H1 (cell line): ENCODE measurements at regions not wholly inside any gene's neighbourhood (a gene's known extent, or its start where the extent isn't known, plus 50 kb on each side); places are given as distances from the start of the nearest gene placed in this dataset.

Experiments
- CTCF ChIA-PET: fragments of 300-600 bp; sonication (Branson Sonifier 250); formaldehyde crosslinking; loops from one replicate; lab custom pipeline; 2021; ENCODE audit not compliant: partially characterized antibody; lab: Charles Lee
- POLR2A ChIA-PET: fragments of 300-600 bp; sonication (Branson Sonifier 250); formaldehyde crosslinking; loops from one replicate; lab custom pipeline; 2021; ENCODE audit warnings: inconsistent platforms; ENCODE audit not compliant: partially characterized antibody; lab: Charles Lee
- DNase-seq, 2 experiments: peaks; one replicate each; pipeline versions ENCODE4 v3.0.0 to v3.0.0-alpha.2; 2010 to 2022; ENCODE audit warnings: low spot score in 2 of 2, low read depth in 1 of 2, mixed read lengths in 1 of 2
- FAIRE-seq: peaks from 2 replicates; lab custom pipeline; 2011; peaks lifted over from hg19 to GRCh38; lab: Jason Lieb, UNC
- H2AFZ ChIP-seq: 2 replicates; pipeline ENCODE4 v1.8.1; 2012; ENCODE audit warnings: low read length, inconsistent platforms
- H2AK5ac ChIP-seq: 2 replicates; pipeline ENCODE4 v1.6.1; 2013; ENCODE audit warnings: low read depth, low read length
- H2BK120ac ChIP-seq: replicated peaks from 2 replicates; pipeline ENCODE3; 2013; ENCODE audit warnings: low read depth, low read length, inconsistent platforms
- H2BK12ac ChIP-seq: 2 replicates; pipeline ENCODE4 v1.6.1; 2013; ENCODE audit warnings: low read depth, low read length
- H2BK15ac ChIP-seq: 2 replicates; pipeline ENCODE4 v1.6.1; 2013; ENCODE audit warnings: low read length
- H2BK20ac ChIP-seq: 2 replicates; pipeline ENCODE4 v1.6.1; 2013; ENCODE audit warnings: low read length
- H2BK5ac ChIP-seq: 2 replicates; pipeline ENCODE4 v1.6.1; 2013; ENCODE audit warnings: low read depth, low read length
- H3K14ac ChIP-seq: 2 replicates; pipeline ENCODE4 v1.6.1; 2013; ENCODE audit warnings: inconsistent platforms; ENCODE audit not compliant: insufficient read length
- H3K18ac ChIP-seq: 2 replicates; pipeline ENCODE4 v1.6.1; 2013; ENCODE audit warnings: low read length; ENCODE audit errors: extremely low read depth
- H3K23ac ChIP-seq: 2 replicates; pipeline ENCODE4 v1.6.1; 2013; ENCODE audit warnings: inconsistent platforms; ENCODE audit not compliant: insufficient read length
- H3K23me2 ChIP-seq: 2 replicates; pipeline ENCODE4 v1.6.1; 2013; ENCODE audit warnings: low read depth, low read length
- H3K27ac ChIP-seq: 2 replicates; pipeline ENCODE4 v1.6.1; 2011; ENCODE audit warnings: low read depth, low read length, inconsistent platforms
- H3K27me3 ChIP-seq, 4 experiments: replicated peaks in 1 of 4; 1 replicate in 1 of 4; 2 replicates in 3 of 4; pipeline versions ENCODE4 v1.6.1 to v1.8.1; 2011 to 2013; ENCODE audit warnings: low read length in 3 of 4, mild to moderate bottlenecking in 3 of 4, inconsistent platforms in 2 of 4, mixed read lengths in 2 of 4, moderate library complexity in 1 of 4; ENCODE audit not compliant: control insufficient read depth in 3 of 4, insufficient read depth in 3 of 4; ENCODE audit errors: extremely low read depth in 1 of 4
- H3K36me3 ChIP-seq, 4 experiments: 2 replicates each; pipeline versions ENCODE4 v1.6.1 to v1.8.1; 2011 to 2013; ENCODE audit warnings: mild to moderate bottlenecking in 4 of 4, low read length in 3 of 4, moderate library complexity in 2 of 4, control low read depth in 1 of 4, inconsistent platforms in 1 of 4; ENCODE audit not compliant: insufficient read depth in 4 of 4, control insufficient read depth in 2 of 4
- H3K4ac ChIP-seq: replicated peaks from 2 replicates; pipeline ENCODE3; 2013; ENCODE audit warnings: low read length, low read depth, mixed read lengths, inconsistent platforms; ENCODE audit not compliant: insufficient read length
- H3K4me1 ChIP-seq, 4 experiments: replicated peaks in 1 of 4; 1 replicate in 1 of 4; 2 replicates in 3 of 4; pipeline versions ENCODE4 v1.6.1 to v1.8.1; 2011 to 2013; ENCODE audit warnings: low read length in 3 of 4, inconsistent platforms in 2 of 4, mixed read lengths in 1 of 4; ENCODE audit not compliant: insufficient read depth in 4 of 4, control insufficient read depth in 3 of 4
- H3K4me2 ChIP-seq, 2 experiments: 2 replicates each; pipeline versions ENCODE4 v1.6.1 to v1.8.1; 2011 to 2013; ENCODE audit warnings: low read depth in 2 of 2, low read length in 2 of 2, control low read depth in 1 of 2, inconsistent platforms in 1 of 2, mild to moderate bottlenecking in 1 of 2; ENCODE audit not compliant: insufficient read depth in 1 of 2
- H3K4me3 ChIP-seq, 4 experiments: fragments of 200-600, 300-600 bp in 1 of 4; sonication (generic), shearing (Covaris generic), sonication (Bioruptor Twin) in 1 of 4; 2 replicates each; pipeline versions ENCODE4 v1.5.1 to v1.8.1; 2011 to 2016; ENCODE audit warnings: low read length in 4 of 4, low read depth in 3 of 4, control low read depth in 2 of 4, inconsistent platforms in 2 of 4, mild to moderate bottlenecking in 2 of 4, mixed read lengths in 1 of 4, moderate library complexity in 1 of 4; ENCODE audit not compliant: insufficient read depth in 2 of 4; ENCODE audit errors: extremely low read depth in 1 of 4
- H3K56ac ChIP-seq: replicated peaks from 2 replicates; pipeline ENCODE3; 2013; ENCODE audit warnings: low read depth, mild to moderate bottlenecking, mixed read lengths, low read length, inconsistent platforms; ENCODE audit not compliant: insufficient read length
- H3K79me1 ChIP-seq: 2 replicates; pipeline ENCODE4 v1.6.1; 2013; ENCODE audit warnings: low read depth, low read length, control low read depth
- H3K79me2 ChIP-seq, 2 experiments: 2 replicates each; pipeline versions ENCODE4 v1.6.1 to v1.8.1; 2012 to 2013; ENCODE audit warnings: low read length in 2 of 2, mild to moderate bottlenecking in 2 of 2, inconsistent platforms in 1 of 2; ENCODE audit not compliant: insufficient read depth in 2 of 2, control insufficient read depth in 1 of 2
- H3K9ac ChIP-seq, 4 experiments: replicated peaks in 1 of 4; 1 replicate in 1 of 4; 2 replicates in 3 of 4; pipeline versions ENCODE4 v1.6.1 to v1.8.1; 2011 to 2013; ENCODE audit warnings: low read depth in 3 of 4, low read length in 3 of 4, control low read depth in 2 of 4, mild to moderate bottlenecking in 2 of 4, moderate library complexity in 2 of 4, inconsistent platforms in 1 of 4; ENCODE audit errors: extremely low read depth in 1 of 4
- H3K9me3 ChIP-seq, 2 experiments: 2 replicates each; pipeline versions ENCODE4 v1.6.1 to v1.8.1; 2012 to 2013; ENCODE audit warnings: mild to moderate bottlenecking in 2 of 2, moderate library complexity in 2 of 2, control low read depth in 1 of 2, inconsistent platforms in 1 of 2, low read depth in 1 of 2, low read length in 1 of 2, mixed read lengths in 1 of 2; ENCODE audit not compliant: insufficient read depth in 2 of 2
- H4K20me1 ChIP-seq, 2 experiments: replicated peaks in 1 of 2; 2 replicates each; pipeline versions ENCODE3 to v1.8.1; 2011 to 2013; ENCODE audit warnings: inconsistent platforms in 2 of 2, low read length in 2 of 2, mild to moderate bottlenecking in 1 of 2; ENCODE audit not compliant: insufficient read depth in 2 of 2, control insufficient read depth in 1 of 2
- H4K5ac ChIP-seq: 2 replicates; pipeline ENCODE4 v1.6.1; 2013; ENCODE audit warnings: low read length, low read depth, mixed read lengths, inconsistent platforms; ENCODE audit not compliant: insufficient read length
- H4K8ac ChIP-seq: 2 replicates; pipeline ENCODE4 v1.8.0; 2013; ENCODE audit warnings: mild to moderate bottlenecking, moderate library complexity, low read length, inconsistent platforms; ENCODE audit not compliant: insufficient read depth; ENCODE audit errors: extremely low read depth
- H4K91ac ChIP-seq: replicated peaks from 2 replicates; pipeline ENCODE3; 2013; ENCODE audit warnings: low read length, mixed read lengths, inconsistent platforms; ENCODE audit not compliant: insufficient read length
- EP300 ChIP-seq, 2 experiments: IDR thresholded peaks; 1 replicate in 1 of 2; 2 replicates in 1 of 2; pipeline ENCODE4 v1.6.1; 2011 to 2012; ENCODE audit warnings: low read depth in 2 of 2, low read length in 2 of 2, mild to moderate bottlenecking in 2 of 2, borderline replicate concordance in 1 of 2, inconsistent platforms in 1 of 2, moderate library complexity in 1 of 2
- HDAC6 ChIP-seq: IDR thresholded peaks from one replicate; pipeline ENCODE4 v1.7.1; 2012; ENCODE audit warnings: low read depth, mild to moderate bottlenecking, inconsistent platforms, low read length, moderate library complexity
- RFX5 ChIP-seq: IDR thresholded peaks from 2 replicates; pipeline ENCODE4 v1.6.1; 2011; ENCODE audit warnings: low read depth, low read length, improper control_type of control experiment, borderline replicate concordance
- TAF7 ChIP-seq: optimal IDR thresholded peaks from 2 replicates; pipeline ENCODE3; 2011; ENCODE audit warnings: low read depth, mild to moderate bottlenecking, inconsistent platforms, low read length, moderate library complexity, borderline replicate concordance
- TCF12 ChIP-seq: IDR thresholded peaks from 2 replicates; pipeline ENCODE4 v1.6.1; 2011; ENCODE audit warnings: low read depth, mild to moderate bottlenecking, low read length
- USF2 ChIP-seq: IDR thresholded peaks from 2 replicates; pipeline ENCODE4 v1.6.1; 2011; ENCODE audit warnings: low read length, improper control_type of control experiment
- WGBS, 2 experiments: shearing (Covaris generic) in 1 of 2; methylation state at CpG; one replicate each; pipeline versions ENCODE4 v1.1.6 to v1.1.7; 2013 to 2015; ENCODE audit warnings: low lambda C conversion rate in 2 of 2, mixed read lengths in 2 of 2, inconsistent platforms in 1 of 2, low coverage in 1 of 2, missing lambda C conversion rate in 1 of 2; ENCODE audit not compliant: insufficient replicate concordance in 2 of 2, insufficient coverage in 1 of 2, insufficient read length in 1 of 2; ENCODE audit errors: extremely low coverage in 1 of 2, missing lambda C conversion rate in 1 of 2; 5-methylcytosine and 5-hydroxymethylcytosine counted together

GRCh38 chr20:53737396-53738038 is 143.9 kb upstream of the ZNF217 start:
- Histone ChIP-seq H3K79me2 (no peaks in the 10 kb centered on the region), H2BK15ac (peak overlapping the region; percentile 19; the same call in 1 of the 2 replicates), H4K8ac (no peak overlapping the region), H3K27me3 (no peaks in the 10 kb centered on the region), H2BK5ac (peak overlapping the region; percentile 96), H3K23ac (no peak overlapping the region), H3K23me2 (no peaks in the 10 kb centered on the region), H2AK5ac (peak overlapping the region; percentile 32; the same call in 1 of the 2 replicates), H3K4ac (no peak overlapping the region), H3K36me3 (no peaks in the 10 kb centered on the region), H3K27ac (peak overlapping the region; percentile 76), H4K5ac (peak overlapping the region; percentile 60), H2BK12ac (peak overlapping the region; percentile 97), H3K4me3 (peak overlapping the region in 1 of 4 experiments; percentile 41; a peak in 1 of 8 replicates), H2BK20ac (peak overlapping the region; percentile 95), H3K56ac (no peak overlapping the region), H2BK120ac (peak overlapping the region; percentile 65), H3K9me3 (no peaks in the 10 kb centered on the region), H3K14ac (no peak overlapping the region), H4K91ac (peak overlapping the region; percentile 75), H3K79me1 (no peaks in the 10 kb centered on the region), H3K18ac (peak overlapping the region; percentile 84), H3K4me2 (peak overlapping the region; percentile 34 to 56; a peak in 3 of 4 replicates), H3K9ac (peak overlapping the region in 3 of 4 experiments; percentile 1 to 59 (median 12); a peak in 4 of 7 replicates), H2AFZ (no peak overlapping the region; the same call in 1 of the 2 replicates), H4K20me1 (no peaks in the 10 kb centered on the region), H3K4me1 (peaks cover 23 to 40% (median 38%) of the 10 kb centered on the region in 4 experiments)
- FAIRE-seq (no peak), DNase-seq (no peak)
- WGBS, 2 experiments = 46% methylated on average over 8 of the region's 8 CpGs; no CpG with 5 or more reads in 1 of the 2 experiments
- no peak for TF ChIP-seq HDAC6
- TF ChIP-seq TCF12 = no peak
- TF ChIP-seq EP300 (IDR thresholded peaks at IDR 0.05; ENCODE audit: borderline replicate concordance in 1 of 2, low read depth in 2 of 2, low read length in 2 of 2) = no peak
- no peak for TF ChIP-seq TAF7
- no peak for TF ChIP-seq USF2
- TF ChIP-seq RFX5 = no peak
- POLR2A ChIA-PET = interaction anchor here (0.6 to 2.1 kb wide), 6 partner anchors 12 to 114 kb away, joined by 3 to 6 read pairs (median 4); no protein-coding TSS in a partner anchor
- CTCF ChIA-PET = interaction anchor here (0.6 to 2.3 kb wide), 6 partner anchors 17 to 191 kb away, joined by 3 to 11 read pairs (median 3); no protein-coding TSS in a partner anchor
